B cell (primary cell): ENCODE measurements at regions not wholly inside any gene's neighbourhood (a gene's known extent, or its start where the extent isn't known, plus 50 kb on each side); places are given as distances from the start of the nearest gene placed in this dataset.

ENCODE experiments used
- ATAC-seq: fragments of 200-7000 bp; cut with Tn5 transposase; one replicate; pipeline ENCODE4 v1.10.0; 2021; ENCODE audit warnings: low read depth, mild to moderate bottlenecking, moderate number of reproducible peaks, moderate library complexity
- CTCF ChIA-PET: fragments of 350-600 bp; sonication (Branson Sonifier 250); formaldehyde crosslinking; loops from one replicate; lab custom pipeline; 2021; ENCODE audit warnings: antibody characterized with exemption, inconsistent platforms; lab: Charles Lee
- POLR2A ChIA-PET: fragments of 350-600 bp; sonication (Branson Sonifier 250); formaldehyde crosslinking; loops from one replicate; lab custom pipeline; 2021; ENCODE audit warnings: antibody characterized with exemption; lab: Charles Lee
- DNase-seq: peaks from one replicate; pipeline ENCODE4 v3.0.0; 2013
- H2AFZ ChIP-seq: 2 replicates; pipeline ENCODE4 v1.6.1; 2012; ENCODE audit warnings: mild to moderate bottlenecking, low read depth, low read length; ENCODE audit not compliant: insufficient read depth, poor library complexity, severe bottlenecking
- H3K27ac ChIP-seq, 2 donors: 1 replicate in 1 of 2; 2 replicates in 1 of 2; pipeline ENCODE4 v1.5.1; 2012 to 2013; ENCODE audit warnings: low read length in 2 of 2, mild to moderate bottlenecking in 2 of 2, moderate library complexity in 1 of 2
- H3K27me3 ChIP-seq, 4 experiments: fragments of 200-600 bp in 1 of 4; sonication (generic) in 1 of 4; replicated peaks in 1 of 4; 1 replicate in 2 of 4; 2 replicates in 2 of 4; pipeline versions ENCODE4 v1.6.1 to v1.7.0; 2013 to 2016; ENCODE audit warnings: low read length in 3 of 4, mild to moderate bottlenecking in 2 of 4, mixed read lengths in 1 of 4, moderate library complexity in 1 of 4; ENCODE audit not compliant: insufficient read depth in 4 of 4, control insufficient read depth in 3 of 4; ENCODE audit errors: control extremely low read depth in 1 of 4
- H3K36me3 ChIP-seq, 2 experiments: replicated peaks in 1 of 2; 1 replicate in 1 of 2; 2 replicates in 1 of 2; pipeline versions ENCODE4 v1.6.1 to v1.7.1; 2013; ENCODE audit warnings: low read length in 1 of 2; ENCODE audit not compliant: insufficient read depth in 2 of 2, control insufficient read depth in 1 of 2; ENCODE audit errors: control extremely low read depth in 1 of 2, extremely low read depth in 1 of 2
- H3K4me1 ChIP-seq, 2 donors: fragments of 200-600 bp in 1 of 2; sonication (generic) in 1 of 2; 1 replicate in 1 of 2; 2 replicates in 1 of 2; pipeline versions ENCODE4 v1.5.1 to v1.6.1; 2013 to 2017; ENCODE audit warnings: low read length in 2 of 2; ENCODE audit not compliant: control insufficient read depth in 2 of 2, insufficient read depth in 2 of 2
- H3K4me2 ChIP-seq: replicated peaks from 2 replicates; pipeline ENCODE3; 2012; ENCODE audit warnings: mild to moderate bottlenecking, low read depth, low read length; ENCODE audit not compliant: poor library complexity, severe bottlenecking
- H3K4me3 ChIP-seq, 5 experiments: fragments of 200-600 bp in 1 of 5; sonication (generic) in 1 of 5; 1 replicate in 3 of 5; 2 replicates in 2 of 5; pipeline versions ENCODE4 v1.5.1 to v1.7.0; 2011 to 2016; ENCODE audit warnings: low read length in 4 of 5, mild to moderate bottlenecking in 4 of 5, low read depth in 2 of 5, control low read depth in 1 of 5, moderate library complexity in 1 of 5; ENCODE audit not compliant: insufficient read depth in 1 of 5; ENCODE audit errors: control extremely low read depth in 1 of 5, extremely low read depth in 1 of 5
- H3K79me2 ChIP-seq: fragments of 200-600 bp; sonication (generic); one replicate; pipeline ENCODE4 v1.6.0; 2016; ENCODE audit warnings: low read length; ENCODE audit not compliant: control insufficient read depth, insufficient read depth
- H3K9ac ChIP-seq: fragments of 200-600 bp; sonication (generic); 2 replicates; pipeline ENCODE4 v1.6.1; 2017; ENCODE audit warnings: mild to moderate bottlenecking, low read length, moderate library complexity
- H3K9me3 ChIP-seq, 3 donors: one replicate each; pipeline versions ENCODE4 v1.6.1 to v1.7.1; 2013; ENCODE audit warnings: low read length in 2 of 3; ENCODE audit not compliant: control insufficient read depth in 2 of 3, insufficient read depth in 1 of 3; ENCODE audit errors: control extremely low read depth in 1 of 3
- H4K20me1 ChIP-seq: 2 replicates; pipeline ENCODE4 v1.6.0; 2012; ENCODE audit warnings: mild to moderate bottlenecking, low read length; ENCODE audit not compliant: insufficient read depth, control insufficient read depth, poor library complexity, severe bottlenecking
- H3K27ac Mint-ChIP-seq: one replicate; pipeline ENCODE4 v1.8.0; 2021; ENCODE audit warnings: mixed read lengths
- H3K27me3 Mint-ChIP-seq: one replicate; pipeline ENCODE4 v1.8.0; 2021; ENCODE audit warnings: mixed read lengths
- H3K4me1 Mint-ChIP-seq: one replicate; pipeline ENCODE4 v1.8.0; 2021; ENCODE audit warnings: mixed read lengths
- H3K4me3 Mint-ChIP-seq: one replicate; pipeline ENCODE4 v1.8.0; 2021; ENCODE audit warnings: mixed read lengths
- H3K9me3 Mint-ChIP-seq: one replicate; pipeline ENCODE4 v1.8.0; 2022; ENCODE audit warnings: mixed read lengths; ENCODE audit not compliant: insufficient read depth
- EZH2 ChIP-seq: IDR thresholded peaks from 2 replicates; pipeline ENCODE4 v1.6.1; 2012; ENCODE audit warnings: borderline replicate concordance, low read depth, mild to moderate bottlenecking, moderate library complexity, low read length; ENCODE audit not compliant: insufficient read depth, poor library complexity, severe bottlenecking
- WGBS: methylation state at CpG from one replicate; pipeline ENCODE4 v1.1.5; 2013; ENCODE audit warnings: missing lambda C conversion rate; ENCODE audit not compliant: insufficient coverage; 5-methylcytosine and 5-hydroxymethylcytosine counted together
- intact Hi-C: fragments of 100-400 bp; cut with micrococcal nuclease; formaldehyde crosslinking; loops from one replicate; pipeline ENCODE4 v1.10.0; 2022
- TF ChIP-seq, protein P1 (sequence below): fragments of 200-600 bp; IDR thresholded peaks from one replicate; pipeline ENCODE4 v1.8.0; 2022; ENCODE audit warnings: antibody characterized with exemption, mild to moderate bottlenecking

GRCh38 chr4:176879380-176880116 is 86.8 kb upstream of the VEGFC start:
- POLR2A ChIA-PET = no interaction called here
- H2AFZ ChIP-seq = no peak overlapping the region
- WGBS = 100% methylated on average over 2 of the region's 4 CpGs

DNA sequence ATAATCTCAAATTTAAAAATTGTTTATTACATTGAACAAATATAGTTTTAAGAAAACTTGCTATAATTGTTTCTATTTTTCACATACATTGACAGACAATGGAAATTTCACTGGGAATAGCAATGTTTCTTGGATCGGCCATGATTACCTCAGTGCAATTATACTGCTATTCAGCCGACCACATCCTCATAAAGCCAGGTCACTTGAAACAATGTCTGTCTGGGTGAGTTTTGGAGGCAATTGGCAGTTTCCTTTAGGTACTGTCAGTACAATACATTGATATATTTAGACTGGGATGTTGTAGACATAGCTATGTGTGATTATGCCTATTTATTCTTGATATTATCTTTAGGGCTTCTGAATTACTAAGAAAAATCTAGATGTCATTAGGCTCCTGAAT is 89.5 kb upstream of the VEGFC start:
- WGBS = no CpG with 5 or more reads among the region's 2 CpGs
- TF ChIP-seq, protein P1, sequence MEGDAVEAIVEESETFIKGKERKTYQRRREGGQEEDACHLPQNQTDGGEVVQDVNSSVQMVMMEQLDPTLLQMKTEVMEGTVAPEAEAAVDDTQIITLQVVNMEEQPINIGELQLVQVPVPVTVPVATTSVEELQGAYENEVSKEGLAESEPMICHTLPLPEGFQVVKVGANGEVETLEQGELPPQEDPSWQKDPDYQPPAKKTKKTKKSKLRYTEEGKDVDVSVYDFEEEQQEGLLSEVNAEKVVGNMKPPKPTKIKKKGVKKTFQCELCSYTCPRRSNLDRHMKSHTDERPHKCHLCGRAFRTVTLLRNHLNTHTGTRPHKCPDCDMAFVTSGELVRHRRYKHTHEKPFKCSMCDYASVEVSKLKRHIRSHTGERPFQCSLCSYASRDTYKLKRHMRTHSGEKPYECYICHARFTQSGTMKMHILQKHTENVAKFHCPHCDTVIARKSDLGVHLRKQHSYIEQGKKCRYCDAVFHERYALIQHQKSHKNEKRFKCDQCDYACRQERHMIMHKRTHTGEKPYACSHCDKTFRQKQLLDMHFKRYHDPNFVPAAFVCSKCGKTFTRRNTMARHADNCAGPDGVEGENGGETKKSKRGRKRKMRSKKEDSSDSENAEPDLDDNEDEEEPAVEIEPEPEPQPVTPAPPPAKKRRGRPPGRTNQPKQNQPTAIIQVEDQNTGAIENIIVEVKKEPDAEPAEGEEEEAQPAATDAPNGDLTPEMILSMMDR = no peak
- TF ChIP-seq EZH2 = no peak
- Histone ChIP-seq H3K9me3 (peaks cover 0 to 4% (median 0%) of the 10 kb centered on the region in 3 donors), H2AFZ (no peak overlapping the region), H3K9ac (no peak overlapping the region), H3K4me3 (no peak overlapping the region), H3K79me2 (no peaks in the 10 kb centered on the region), H3K4me2 (no peak overlapping the region), H3K4me1 (no peaks in the 10 kb centered on the region), H3K27me3 (no peaks in the 10 kb centered on the region), H3K36me3 (no peaks in the 10 kb centered on the region), H3K27ac (no peak overlapping the region), H4K20me1 (no peaks in the 10 kb centered on the region)
- H3K9me3 Mint-ChIP-seq = no peaks in the 10 kb centered on the region
- POLR2A ChIA-PET = no interaction called here
- no peak overlapping the region for H3K27ac Mint-ChIP-seq
- CTCF ChIA-PET = no interaction called here
- no peak overlapping the region for H3K4me3 Mint-ChIP-seq
- intact Hi-C loops = no loop called here
- DNase-seq (no peak), ATAC-seq (no peak)
- H3K4me1 Mint-ChIP-seq = no peaks in the 10 kb centered on the region
- no peaks in the 10 kb centered on the region for H3K27me3 Mint-ChIP-seq

More at GRCh38 chr4:176879380-176880116, 86.8 kb upstream of the VEGFC start:
- Mint-ChIP-seq H3K9me3 (no peaks in the 10 kb centered on the region), H3K27ac (no peak overlapping the region), H3K27me3 (no peaks in the 10 kb centered on the region), H3K4me3 (no peak overlapping the region), H3K4me1 (no peaks in the 10 kb centered on the region)
- no peaks in the 10 kb centered on the region for H3K27me3 ChIP-seq
- no peaks in the 10 kb centered on the region for H3K79me2 ChIP-seq
- CTCF ChIA-PET = no interaction called here
- no peak overlapping the region for H3K4me3 ChIP-seq
- intact Hi-C loops = no loop called here
- H3K4me2 ChIP-seq = no peak overlapping the region
- no peaks in the 10 kb centered on the region for H4K20me1 ChIP-seq
- no peak for TF ChIP-seq EZH2
- TF ChIP-seq, protein P1 = no peak
- DNase-seq (no peak), ATAC-seq (no peak)
- peaks cover 0 to 4% (median 0%) of the 10 kb centered on the region in 3 donors for H3K9me3 ChIP-seq
- no peak overlapping the region for H3K27ac ChIP-seq
- H3K4me1 ChIP-seq = no peaks in the 10 kb centered on the region
- H3K36me3 ChIP-seq = no peaks in the 10 kb centered on the region
- no peak overlapping the region for H3K9ac ChIP-seq
